Left ventricle myocardium inferior (tissue), 1 donor: ENCODE measurements at regions not wholly inside any gene's neighbourhood (a gene's known extent, or its start where the extent isn't known, plus 50 kb on each side); places are given as distances from the start of the nearest gene placed in this dataset.

Experiments used
- DNase-seq: peaks from one replicate; pipeline ENCODE4 v3.0.0-alpha.2; 2020
- H3K27ac ChIP-seq: fragments of 200-600 bp; replicated peaks from 2 replicates; pipeline ENCODE4 v1.8.0; 2021
- H3K27me3 ChIP-seq: fragments of 200-600 bp; 2 replicates; pipeline ENCODE4 v1.8.0; 2021; ENCODE audit warnings: low read depth
- H3K36me3 ChIP-seq: fragments of 200-600 bp; 2 replicates; pipeline ENCODE4 v1.8.0; 2021
- H3K4me1 ChIP-seq: fragments of 200-600 bp; 2 replicates; pipeline ENCODE4 v1.8.0; 2021
- H3K4me3 ChIP-seq: fragments of 200-600 bp; 2 replicates; pipeline ENCODE4 v1.8.0; 2021; ENCODE audit warnings: mild to moderate bottlenecking, moderate library complexity
- H3K9me3 ChIP-seq: fragments of 200-600 bp; replicated peaks from 2 replicates; pipeline ENCODE4 v1.8.0; 2021
- intact Hi-C: fragments of 100-400 bp; cut with micrococcal nuclease; formaldehyde crosslinking; loops from one replicate; pipeline ENCODE4 v1.11.0; 2022
- TF ChIP-seq, protein P1 (sequence below): fragments of 200-600 bp; IDR thresholded peaks from 2 replicates; pipeline ENCODE4 v1.8.0; 2021; ENCODE audit warnings: antibody characterized with exemption, mild to moderate bottlenecking, borderline replicate concordance
- donor health status: DM: no; HTN: yes; CAD: no; lungs with severe emphysema.

DNA sequence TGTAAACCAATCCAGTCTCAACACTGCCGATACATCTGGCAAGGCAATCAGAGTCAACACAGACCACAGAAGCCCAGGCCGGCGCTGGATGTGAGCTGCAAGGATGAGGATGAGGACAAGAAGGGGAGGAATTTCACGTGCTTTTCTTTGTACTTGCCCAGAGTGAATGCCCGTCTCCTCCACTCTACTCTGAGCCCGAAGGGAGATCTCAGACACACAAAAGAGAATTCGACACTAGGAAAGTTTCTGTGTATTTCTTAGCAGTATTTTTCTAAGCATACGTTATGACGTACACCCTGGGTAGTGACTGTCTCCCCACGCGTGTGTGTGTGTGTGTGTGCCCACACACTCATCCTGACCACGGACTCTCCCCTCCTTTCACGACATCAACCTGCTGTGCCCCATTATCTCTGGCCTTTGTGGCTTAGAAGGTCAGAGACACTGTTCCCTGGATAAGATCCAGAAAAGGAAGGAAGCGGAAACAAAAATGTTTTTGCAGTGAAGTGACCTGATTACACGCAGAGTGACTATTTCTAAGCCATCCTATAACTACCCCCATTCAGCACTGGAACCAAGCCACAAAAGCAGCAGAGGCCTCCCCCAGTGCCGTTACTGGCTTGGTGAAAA lies 227.3 kb upstream of the DAPK1 start:
- Histone ChIP-seq H3K4me1 (peaks cover 20% of the 10 kb centered on the region), H3K9me3 (no peaks in the 10 kb centered on the region), H3K27ac (peak overlapping the region; percentile 64), H3K27me3 (no peaks in the 10 kb centered on the region), H3K36me3 (no peaks in the 10 kb centered on the region), H3K4me3 (peak overlapping the region; percentile 29)
- DNase-seq = peak; percentile 35
- TF ChIP-seq, protein P1, sequence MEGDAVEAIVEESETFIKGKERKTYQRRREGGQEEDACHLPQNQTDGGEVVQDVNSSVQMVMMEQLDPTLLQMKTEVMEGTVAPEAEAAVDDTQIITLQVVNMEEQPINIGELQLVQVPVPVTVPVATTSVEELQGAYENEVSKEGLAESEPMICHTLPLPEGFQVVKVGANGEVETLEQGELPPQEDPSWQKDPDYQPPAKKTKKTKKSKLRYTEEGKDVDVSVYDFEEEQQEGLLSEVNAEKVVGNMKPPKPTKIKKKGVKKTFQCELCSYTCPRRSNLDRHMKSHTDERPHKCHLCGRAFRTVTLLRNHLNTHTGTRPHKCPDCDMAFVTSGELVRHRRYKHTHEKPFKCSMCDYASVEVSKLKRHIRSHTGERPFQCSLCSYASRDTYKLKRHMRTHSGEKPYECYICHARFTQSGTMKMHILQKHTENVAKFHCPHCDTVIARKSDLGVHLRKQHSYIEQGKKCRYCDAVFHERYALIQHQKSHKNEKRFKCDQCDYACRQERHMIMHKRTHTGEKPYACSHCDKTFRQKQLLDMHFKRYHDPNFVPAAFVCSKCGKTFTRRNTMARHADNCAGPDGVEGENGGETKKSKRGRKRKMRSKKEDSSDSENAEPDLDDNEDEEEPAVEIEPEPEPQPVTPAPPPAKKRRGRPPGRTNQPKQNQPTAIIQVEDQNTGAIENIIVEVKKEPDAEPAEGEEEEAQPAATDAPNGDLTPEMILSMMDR = no peak
- intact Hi-C loops = no loop called here

DNA sequence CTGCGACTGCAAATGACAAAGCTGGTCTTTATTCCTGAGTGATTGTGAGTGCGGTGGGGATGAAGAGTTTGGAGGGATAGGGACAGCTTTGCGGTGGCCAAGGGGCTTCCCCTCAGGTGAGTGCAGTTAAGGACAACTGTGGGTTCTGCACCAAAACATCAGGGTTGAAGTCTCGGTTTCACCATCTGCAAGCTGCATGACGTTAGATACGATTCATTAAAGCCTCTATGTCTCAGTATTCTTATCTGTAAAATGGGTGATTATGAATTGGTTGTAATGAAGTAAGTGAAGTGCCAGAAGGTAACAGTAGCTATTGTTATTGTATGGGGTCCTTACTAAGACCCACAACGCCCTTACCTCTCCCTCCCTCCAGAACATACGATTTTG lies 226.8 kb upstream of the DAPK1 start:
- no peak for DNase-seq
- intact Hi-C loops = no loop called here
- no peaks in the 10 kb centered on the region for H3K27me3 ChIP-seq
- peak overlapping the region; percentile 29 for H3K4me3 ChIP-seq
- peaks cover 20% of the 10 kb centered on the region for H3K4me1 ChIP-seq
- no peaks in the 10 kb centered on the region for H3K9me3 ChIP-seq
- TF ChIP-seq, protein P1 = no peak
- H3K36me3 ChIP-seq = no peaks in the 10 kb centered on the region
- H3K27ac ChIP-seq = peak overlapping the region; percentile 64

DNA sequence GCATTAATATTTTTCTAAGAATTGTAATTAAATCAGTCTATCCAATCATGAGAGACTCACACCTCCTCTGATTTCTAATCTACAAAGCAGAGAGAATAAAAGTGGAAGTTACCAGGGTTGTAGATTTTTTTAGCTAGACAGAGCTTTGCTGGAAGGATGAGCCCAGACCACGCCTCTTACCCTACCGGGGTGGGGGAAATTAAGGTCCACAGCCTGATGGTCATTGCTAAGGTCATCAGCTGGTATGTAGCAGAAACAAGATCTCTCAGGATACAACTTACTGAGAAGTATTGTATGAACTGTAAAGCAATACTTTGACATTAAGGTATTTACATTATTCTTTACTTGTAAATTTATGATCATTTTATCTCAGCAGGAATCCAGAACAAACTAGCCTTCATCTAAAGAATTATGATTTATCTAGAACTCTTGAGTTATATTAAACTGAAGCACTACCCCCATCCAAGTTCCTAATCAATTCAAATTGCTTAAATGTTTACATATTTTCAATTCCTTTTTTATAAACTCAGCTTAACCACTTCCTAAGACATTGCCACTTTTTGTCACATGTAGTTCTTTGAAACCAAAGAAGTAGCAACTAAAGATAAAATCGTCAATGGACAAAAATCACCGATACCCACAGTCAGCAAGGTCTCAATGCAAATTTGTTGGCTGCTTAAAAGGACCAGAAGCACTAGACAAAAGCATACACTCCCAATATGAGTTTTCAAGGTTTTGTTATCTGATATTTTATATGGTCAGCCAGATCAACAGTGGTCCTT lies 225.8 kb upstream of the DAPK1 start:
- TF ChIP-seq, protein P1 = no peak
- intact Hi-C loops = no loop called here
- no peak overlapping the region for H3K4me3 ChIP-seq
- no peaks in the 10 kb centered on the region for H3K27me3 ChIP-seq
- H3K27ac ChIP-seq = no peak overlapping the region
- H3K4me1 ChIP-seq = peaks cover 20% of the 10 kb centered on the region
- no peaks in the 10 kb centered on the region for H3K36me3 ChIP-seq
- no peaks in the 10 kb centered on the region for H3K9me3 ChIP-seq
- no peak for DNase-seq

DNA sequence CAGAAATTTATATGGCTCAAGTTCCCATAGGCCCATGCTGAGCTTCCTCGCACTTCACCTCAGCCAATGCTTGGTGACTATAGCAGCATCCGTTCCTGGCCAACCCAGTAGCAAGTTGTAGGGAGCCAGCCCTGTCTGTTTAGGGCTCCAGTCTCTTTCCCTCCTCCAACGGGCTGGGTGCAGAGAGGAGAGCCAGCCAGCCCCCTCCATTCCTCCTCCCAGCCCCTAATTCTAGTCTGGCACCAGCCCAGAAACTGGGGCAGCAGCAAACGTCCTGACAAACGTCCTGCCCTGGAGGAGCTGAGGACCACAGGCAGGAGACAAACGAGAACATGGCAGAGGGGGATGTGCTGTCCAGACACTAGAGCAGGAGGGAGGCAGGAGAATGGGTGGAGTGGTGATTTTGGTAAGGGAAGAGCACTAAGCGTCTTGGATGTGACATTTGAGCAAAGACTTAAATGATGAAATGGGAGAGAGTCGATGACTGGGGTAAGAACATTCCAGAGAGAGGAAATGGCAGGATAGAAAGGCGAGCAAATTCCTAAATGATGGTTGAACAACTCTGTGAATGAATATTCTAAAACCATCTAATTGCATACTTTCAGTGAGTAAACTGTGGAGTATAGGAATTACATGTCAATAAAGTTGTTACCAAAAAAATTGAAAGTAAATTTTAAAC lies 222.5 kb upstream of the DAPK1 start:
- TF ChIP-seq, protein P1 = no peak

DNA sequence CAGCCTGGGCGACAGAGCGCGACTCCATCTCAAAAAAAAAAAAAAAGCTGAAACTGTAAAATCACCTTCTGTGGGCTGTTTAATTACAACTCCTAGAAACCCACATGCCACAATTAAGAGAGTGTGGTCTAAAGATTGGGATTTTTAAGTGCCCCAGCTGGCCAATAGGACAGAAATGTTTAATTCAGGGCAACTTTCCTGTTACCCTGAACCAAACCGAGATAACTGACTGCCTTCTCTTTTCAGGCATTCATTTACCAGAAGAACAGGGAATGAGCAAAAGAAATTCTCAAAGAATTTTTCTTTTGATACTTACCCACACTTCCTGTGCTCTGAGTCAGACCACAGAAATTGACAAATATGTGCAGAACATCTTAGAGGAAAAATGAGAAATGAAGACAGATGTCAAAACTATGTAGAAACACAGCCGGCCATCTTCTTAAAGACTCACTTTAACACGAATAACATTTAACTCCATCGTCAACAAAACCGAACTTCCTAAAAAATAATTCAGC lies 221.3 kb upstream of the DAPK1 start:
- H3K36me3 ChIP-seq = no peaks in the 10 kb centered on the region
- TF ChIP-seq, protein P1 = no peak

More for the DNA sequence above, 222.5 kb upstream of the DAPK1 start:
- no peak for DNase-seq
- H3K27me3 ChIP-seq = no peaks in the 10 kb centered on the region
- no peak overlapping the region for H3K27ac ChIP-seq
- intact Hi-C loops = no loop called here
- no peaks in the 10 kb centered on the region for H3K36me3 ChIP-seq
- H3K4me1 ChIP-seq = peaks cover 7% of the 10 kb centered on the region
- H3K9me3 ChIP-seq = no peaks in the 10 kb centered on the region
- H3K4me3 ChIP-seq = no peak overlapping the region

More for the DNA sequence above, 221.3 kb upstream of the DAPK1 start:
- no peak for DNase-seq
- Histone ChIP-seq H3K4me1 (no peaks in the 10 kb centered on the region), H3K9me3 (no peaks in the 10 kb centered on the region), H3K4me3 (no peak overlapping the region), H3K27me3 (no peaks in the 10 kb centered on the region), H3K27ac (no peak overlapping the region)
- intact Hi-C loops = no loop called here
